SK-N-SH treated with all-trans-retinoic acid at 6 μM for 48 hours (cell line): ENCODE measurements at regions not wholly inside any gene's neighbourhood (a gene's known extent, or its start where the extent isn't known, plus 50 kb on each side); places are given as distances from the start of the nearest gene placed in this dataset.

ENCODE experiments used
- BACH2 ChIP-seq: fragments of 250-450 bp; sonication (Bioruptor Pico); IDR thresholded peaks from 2 replicates; pipeline ENCODE4 v1.9.0; 2021; ENCODE audit warnings: mild to moderate bottlenecking, borderline replicate concordance
- CREB5 ChIP-seq: fragments of 250-450 bp; sonication (Bioruptor Pico); IDR thresholded peaks from 2 replicates; pipeline ENCODE4 v1.5.1; 2020; ENCODE audit warnings: low read depth, mild to moderate bottlenecking, moderate library complexity
- ESRRG ChIP-seq: fragments of 250-450 bp; sonication (Bioruptor Pico); IDR thresholded peaks from 2 replicates; pipeline ENCODE4 v1.6.1; 2021; ENCODE audit warnings: mild to moderate bottlenecking
- ISL1 ChIP-seq: fragments of 250-450 bp; sonication (Bioruptor Pico); IDR thresholded peaks from 2 replicates; pipeline ENCODE4 v2.1.2; 2022; ENCODE audit warnings: mild to moderate bottlenecking, moderate library complexity
- PATZ1 ChIP-seq: fragments of 250-450 bp; sonication (Bioruptor Pico); IDR thresholded peaks from 2 replicates; pipeline ENCODE4 v1.8.0; 2020; ENCODE audit warnings: mild to moderate bottlenecking, moderate library complexity, borderline replicate concordance
- PPARA ChIP-seq: fragments of 250-450 bp; sonication (Bioruptor Pico); IDR thresholded peaks from 2 replicates; pipeline ENCODE4 v1.5.0; 2020; ENCODE audit warnings: mild to moderate bottlenecking, borderline replicate concordance
- SNAI2 ChIP-seq: fragments of 250-450 bp; sonication (Bioruptor Pico); IDR thresholded peaks from 2 replicates; pipeline ENCODE4 v1.5.0; 2020; ENCODE audit warnings: mild to moderate bottlenecking, moderate library complexity
- TCF4 ChIP-seq: fragments of 250-450 bp; sonication (Bioruptor Pico); IDR thresholded peaks from 2 replicates; pipeline ENCODE4 v1.8.0; 2021; ENCODE audit warnings: mild to moderate bottlenecking, moderate library complexity, borderline replicate concordance
- TSHZ2 ChIP-seq: fragments of 250-450 bp; sonication (Bioruptor Pico); IDR thresholded peaks from 2 replicates; pipeline ENCODE4 v1.5.0; 2020; ENCODE audit warnings: mild to moderate bottlenecking, moderate library complexity
- ZFP3 ChIP-seq: fragments of 250-450 bp; sonication (Bioruptor Pico); IDR thresholded peaks from 2 replicates; pipeline ENCODE4 v1.5.0; 2020; ENCODE audit warnings: mild to moderate bottlenecking, moderate library complexity
- ZNF565 ChIP-seq: fragments of 450-650 bp; formaldehyde crosslinking; conservative IDR thresholded peaks from 2 replicates; pipeline ENCODE4 v1.5.0; 2020; ENCODE audit warnings: low read depth, mild to moderate bottlenecking, moderate library complexity
- ZNF70 ChIP-seq: fragments of 450-650 bp; formaldehyde crosslinking; IDR thresholded peaks from 2 replicates; pipeline ENCODE4 v1.5.0; 2020; ENCODE audit warnings: mild to moderate bottlenecking, moderate library complexity

- TF ChIP-seq PPARA (CRISPR knock-in tag) (no peak), BACH2 (CRISPR knock-in tag) (no peak), ESRRG (CRISPR knock-in tag) (no peak), ZNF565 (CRISPR knock-in tag) (no peak), PATZ1 (CRISPR knock-in tag) (no peak), ISL1 (no peak), SNAI2 (CRISPR knock-in tag) (no peak), ZFP3 (no peak), TCF4 (CRISPR knock-in tag) (no peak), ZNF70 (CRISPR knock-in tag) (no peak), CREB5 (CRISPR knock-in tag) (no peak), TSHZ2 (CRISPR knock-in tag) (no peak)
Observed at GRCh38 chr3:109963831-109964230, 626.5 kb upstream of the DPPA4 start.
